Heart left ventricle (tissue), 16 donors: ENCODE measurements at regions not wholly inside any gene's neighbourhood (a gene's known extent, or its start where the extent isn't known, plus 50 kb on each side); places are given as distances from the start of the nearest gene placed in this dataset.

Experiments used
- ATAC-seq, 4 donors: fragments of 200-7000 bp; cut with Tn5 transposase; one replicate each; pipeline ENCODE4 v1.9.1; 2020 to 2022; ENCODE audit warnings: moderate library complexity in 4 of 4, mild to moderate bottlenecking in 3 of 4, moderate number of reproducible peaks in 1 of 4
- DNase-seq, 5 donors: peaks; one replicate each; pipeline ENCODE4 v3.0.0-alpha.2; 2020
- H3K27ac ChIP-seq, 12 donors: fragments of 200-600 bp; sonication (generic) in 4 of 12; one replicate each; pipeline versions ENCODE4 v1.5.0 to v1.8.0; 2016 to 2022; ENCODE audit warnings: mild to moderate bottlenecking in 2 of 12
- H3K27me3 ChIP-seq, 9 donors: fragments of 200-600 bp; sonication (generic) in 2 of 9; one replicate each; pipeline versions ENCODE4 v1.5.1 to v1.8.0; 2016 to 2022; ENCODE audit warnings: mild to moderate bottlenecking in 3 of 9
- H3K36me3 ChIP-seq, 9 donors: fragments of 200-600 bp; sonication (generic) in 2 of 9; one replicate each; pipeline versions ENCODE4 v1.5.0 to v1.8.0; 2018 to 2022; ENCODE audit warnings: mild to moderate bottlenecking in 2 of 9
- H3K4me1 ChIP-seq, 12 donors: fragments of 200-600 bp; sonication (generic) in 4 of 12; one replicate each; pipeline versions ENCODE4 v1.5.0 to v1.8.0; 2016 to 2022; ENCODE audit warnings: mild to moderate bottlenecking in 3 of 12
- H3K4me3 ChIP-seq, 12 donors: fragments of 200-600 bp; sonication (generic) in 4 of 12; one replicate each; pipeline versions ENCODE4 v1.5.0 to v1.8.0; 2017 to 2022; ENCODE audit warnings: mild to moderate bottlenecking in 9 of 12, moderate library complexity in 4 of 12
- H3K9me3 ChIP-seq, 12 donors: fragments of 200-600 bp; sonication (generic) in 4 of 12; one replicate each; pipeline versions ENCODE4 v1.5.0 to v1.8.0; 2016 to 2022; ENCODE audit warnings: mild to moderate bottlenecking in 1 of 12
- POLR2A ChIP-seq, 2 donors: fragments of 450-650 bp; IDR thresholded peaks; one replicate each; pipeline ENCODE4 v1.6.1; 2017; ENCODE audit warnings: antibody characterized with exemption in 2 of 2, mild to moderate bottlenecking in 2 of 2, moderate library complexity in 2 of 2
- WGBS, 4 donors: extraction: QIAGEN DNeasy Blood & Tissue Kit in 2 of 4; methylation state at CpG; one replicate each; pipeline versions ENCODE4 v1.1.5 to v1.1.7; 2013 to 2018; 5-methylcytosine and 5-hydroxymethylcytosine counted together
- intact Hi-C, 10 donors: fragments of 100-400 bp; cut with DNase I; formaldehyde crosslinking; loops; one replicate each; pipeline versions ENCODE4 v1.11.1 to v1.14.2; 2022
- TF ChIP-seq, protein P1 (sequence below), 12 donors: fragments of 200-600 bp; sonication (generic) in 4 of 12; IDR thresholded peaks; one replicate each; pipeline versions ENCODE4 v1.5.0 to v1.8.0; 2018 to 2022; ENCODE audit warnings: antibody characterized with exemption in 12 of 12, mild to moderate bottlenecking in 5 of 12
- donor health status: ischemic (EF 13 %, LVEDD 7.1; RV severe dilation, severe dysfunction).
- donor health status: healthy with polysubstance abuse.
- donor health status: DM: no; HTN: yes; CAD: no.
- donor health status: DM: no; HTN: no; CAD: no.
- donor health status: ischemic (EF 25% LVEDD 6.9; RV normal size, moderate dysfunction).
- donor health status: ischemic (EF 25% LVEDD 5.7; RV mildly dilated, moderate dysfunction).
- donor health status: healthy.
- donor health status: DM: yes; HTN: yes; CAD: no.
- donor health status: ischemic (EF 35%, LVEDD 5.7; RV mildly dilated, moderate dysfunction).
- donor health status: nonischemic (EF 11% LVEDD 7.7; RV severe dilation, severe dysfunction).
- donor health status: DM: yes; HTN: yes; CAD: no.
- donor health status: PGD.
- donor health status: ischemic (EF 29% LVEDD 5.4; RV normal size, mild dysfunction).
- donor health status: nonischemic (EF 23%, LVEDD 6.1; RV moderate dilation, normal function).

- TF ChIP-seq, protein P1, sequence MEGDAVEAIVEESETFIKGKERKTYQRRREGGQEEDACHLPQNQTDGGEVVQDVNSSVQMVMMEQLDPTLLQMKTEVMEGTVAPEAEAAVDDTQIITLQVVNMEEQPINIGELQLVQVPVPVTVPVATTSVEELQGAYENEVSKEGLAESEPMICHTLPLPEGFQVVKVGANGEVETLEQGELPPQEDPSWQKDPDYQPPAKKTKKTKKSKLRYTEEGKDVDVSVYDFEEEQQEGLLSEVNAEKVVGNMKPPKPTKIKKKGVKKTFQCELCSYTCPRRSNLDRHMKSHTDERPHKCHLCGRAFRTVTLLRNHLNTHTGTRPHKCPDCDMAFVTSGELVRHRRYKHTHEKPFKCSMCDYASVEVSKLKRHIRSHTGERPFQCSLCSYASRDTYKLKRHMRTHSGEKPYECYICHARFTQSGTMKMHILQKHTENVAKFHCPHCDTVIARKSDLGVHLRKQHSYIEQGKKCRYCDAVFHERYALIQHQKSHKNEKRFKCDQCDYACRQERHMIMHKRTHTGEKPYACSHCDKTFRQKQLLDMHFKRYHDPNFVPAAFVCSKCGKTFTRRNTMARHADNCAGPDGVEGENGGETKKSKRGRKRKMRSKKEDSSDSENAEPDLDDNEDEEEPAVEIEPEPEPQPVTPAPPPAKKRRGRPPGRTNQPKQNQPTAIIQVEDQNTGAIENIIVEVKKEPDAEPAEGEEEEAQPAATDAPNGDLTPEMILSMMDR (IDR thresholded peaks at IDR 0.05) = peak in 8 of 12 donors; percentile 5 to 35 (median 20)
- no peak for TF ChIP-seq POLR2A (IDR thresholded peaks at IDR 0.05)
- no peaks in the 10 kb centered on the region for H3K36me3 ChIP-seq
- H3K4me1 ChIP-seq = no peaks in the 10 kb centered on the region
- intact Hi-C loops = loop anchor here in 1 of 10 donors (5.0 kb wide), 1 partner anchor 985 kb away; no protein-coding TSS in a partner anchor
- no peak overlapping the region for H3K4me3 ChIP-seq
- H3K27me3 ChIP-seq = no peaks in the 10 kb centered on the region
- H3K27ac ChIP-seq = no peak overlapping the region
- no peaks in the 10 kb centered on the region for H3K9me3 ChIP-seq
- no peak for DNase-seq
- 22 to 34% (median 29%) methylated on average over 3 of the region's 3 CpGs for WGBS, 4 donors
- ATAC-seq = peak in 1 of 4 donors; percentile 51
Measured at GRCh38 chr2:146927080-146927711, 917.6 kb upstream of the ACVR2A start.

GRCh38 chr2:146918280-146918679, 926.5 kb upstream of the ACVR2A start:
- WGBS, 4 donors = 45 to 63% (median 53%) methylated on average over 2 of the region's 2 CpGs
- no peak for TF ChIP-seq POLR2A (IDR thresholded peaks at IDR 0.05)
- TF ChIP-seq, protein P1 (IDR thresholded peaks at IDR 0.05) = no peak

GRCh38 chr2:146917431-146918042, 927.3 kb upstream of the ACVR2A start:
- DNase-seq (no peak), ATAC-seq (no peak)
- Histone ChIP-seq H3K9me3 (no peaks in the 10 kb centered on the region), H3K36me3 (no peaks in the 10 kb centered on the region), H3K27ac (no peak overlapping the region), H3K27me3 (no peaks in the 10 kb centered on the region), H3K4me3 (no peak overlapping the region), H3K4me1 (peaks cover 0 to 13% (median 0%) of the 10 kb centered on the region in 12 donors)
- WGBS, 4 donors = 25 to 37% (median 31%) methylated on average over 1 of the region's 1 CpG
- intact Hi-C loops = no loop called here
- no peak for TF ChIP-seq POLR2A (IDR thresholded peaks at IDR 0.05)
- TF ChIP-seq, protein P1 (IDR thresholded peaks at IDR 0.05) = no peak

More at GRCh38 chr2:146918280-146918679, 926.5 kb upstream of the ACVR2A start:
- Histone ChIP-seq H3K27me3 (no peaks in the 10 kb centered on the region), H3K4me1 (peaks cover 0 to 13% (median 0%) of the 10 kb centered on the region in 12 donors), H3K27ac (no peak overlapping the region), H3K36me3 (no peaks in the 10 kb centered on the region), H3K4me3 (no peak overlapping the region), H3K9me3 (no peaks in the 10 kb centered on the region)
- ATAC-seq (no peak), DNase-seq (no peak)
- intact Hi-C loops = no loop called here

DNA sequence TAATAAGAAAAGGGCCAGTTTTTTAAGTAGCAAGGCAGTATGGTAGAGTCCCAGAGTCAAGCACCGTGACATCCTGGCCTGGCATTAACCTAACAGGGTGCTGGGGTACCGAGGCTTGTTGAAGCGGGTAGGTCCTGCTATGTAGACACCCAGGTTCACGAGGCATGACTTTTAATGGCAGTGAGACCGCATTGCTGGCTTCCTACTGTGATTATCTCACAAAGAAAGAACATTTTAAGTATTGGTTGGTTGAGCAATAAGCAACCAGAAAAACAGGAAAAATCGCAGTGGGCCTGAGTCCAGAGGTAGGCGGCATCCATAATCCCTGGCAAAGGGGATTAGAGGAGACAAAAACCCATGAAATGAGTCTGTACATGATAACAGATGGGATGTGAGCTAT, 927.9 kb upstream of the ACVR2A start:
- H3K27ac ChIP-seq = no peak overlapping the region
- no peak for ATAC-seq
- H3K9me3 ChIP-seq = no peaks in the 10 kb centered on the region
- DNase-seq = no peak
- no peaks in the 10 kb centered on the region for H3K36me3 ChIP-seq
- peaks cover 0 to 13% (median 0%) of the 10 kb centered on the region in 12 donors for H3K4me1 ChIP-seq
- no peaks in the 10 kb centered on the region for H3K27me3 ChIP-seq
- intact Hi-C loops = no loop called here
- WGBS, 4 donors = 81 to 92% (median 84%) methylated on average over 7 of the region's 7 CpGs
- TF ChIP-seq, protein P1 (IDR thresholded peaks at IDR 0.05) = no peak
- TF ChIP-seq POLR2A (IDR thresholded peaks at IDR 0.05) = no peak
- H3K4me3 ChIP-seq = no peak overlapping the region
